Caki2 (cell line): ENCODE measurements at regions not wholly inside any gene's neighbourhood (a gene's known extent, or its start where the extent isn't known, plus 50 kb on each side); places are given as distances from the start of the nearest gene placed in this dataset.
"Not testable (repeated sequence)": the region's sequence is repeated elsewhere in the genome, so short reads cannot be mapped to it uniquely, and the experiment has no call there.

ENCODE experiments used
- DNase-seq: peaks from one replicate; pipeline ENCODE4 v3.0.0-alpha.2; 2015; ENCODE audit warnings: low read depth
- in situ Hi-C: cut with HindIII; loops from 2 replicates; pipeline ENCODE4 v1.10.0; 2016; ENCODE audit warnings: low sequenced_read_pairs, low pct_unique_long_range_greater_than_20kb, mixed read lengths

GRCh38 chr1:121516234-121516967 is 331.6 kb downstream of the SRGAP2C start:
- in situ Hi-C loops: no loop called here
- DNase-seq: no peak

GRCh38 chr1:121517586-121518230 is 332.9 kb downstream of the SRGAP2C start:
- no peak for DNase-seq

GRCh38 chr1:121518726-121519041 is 333.9 kb downstream of the SRGAP2C start:
- no peak for DNase-seq
- in situ Hi-C loops: no loop called here

More at GRCh38 chr1:121517586-121518230, 332.9 kb downstream of the SRGAP2C start:
- in situ Hi-C loops: no loop called here

- in situ Hi-C loops: no loop called here
- peak; percentile 58 for DNase-seq
These were observed 334.4 kb downstream of the SRGAP2C start for GRCh38 chr1:121519042-121519755.

- in situ Hi-C loops, DNase-seq: not testable (repeated sequence)
These were observed 335.0 kb downstream of the SRGAP2C start for GRCh38 chr1:121519756-121520286.

GRCh38 chr1:121522061-121522759 is 337.4 kb downstream of the SRGAP2C start:
- in situ Hi-C loops: no loop called here
- DNase-seq: peak; percentile 64

GRCh38 chr1:121523112-121523511 is 338.3 kb downstream of the SRGAP2C start:
- DNase-seq, in situ Hi-C loops: not testable (repeated sequence)

- no peak for DNase-seq
- in situ Hi-C loops: no loop called here
These were observed 340.6 kb downstream of the SRGAP2C start for GRCh38 chr1:121525355-121525754.

- DNase-seq, in situ Hi-C loops: not testable (repeated sequence)
These were observed 344.2 kb downstream of the SRGAP2C start for GRCh38 chr1:121528958-121529357.

- DNase-seq, in situ Hi-C loops: not testable (repeated sequence)
These were observed 345.3 kb downstream of the SRGAP2C start for GRCh38 chr1:121530026-121530425.

- in situ Hi-C loops, DNase-seq: not testable (repeated sequence)
These were observed 347.0 kb downstream of the SRGAP2C start for GRCh38 chr1:121531747-121532146.

GRCh38 chr1:121538148-121538547 is 353.4 kb downstream of the SRGAP2C start:
- DNase-seq, in situ Hi-C loops: not testable (repeated sequence)

- in situ Hi-C loops: no loop called here
- no peak for DNase-seq
These were observed 354.3 kb downstream of the SRGAP2C start for GRCh38 chr1:121538943-121539575.

GRCh38 chr1:121543988-121544387 is 359.2 kb downstream of the SRGAP2C start:
- DNase-seq, in situ Hi-C loops: not testable (repeated sequence)

- no peak for DNase-seq
- in situ Hi-C loops: no loop called here
These were observed 359.7 kb downstream of the SRGAP2C start for GRCh38 chr1:121544500-121544899.

GRCh38 chr1:121545899-121546298 is 361.1 kb downstream of the SRGAP2C start:
- DNase-seq, in situ Hi-C loops: not testable (repeated sequence)

- in situ Hi-C loops: no loop called here
- DNase-seq: no peak
These were observed 362.2 kb downstream of the SRGAP2C start for GRCh38 chr1:121546830-121547591.
